Activated CD4-positive, alpha-beta T cell treated with anti-CD3 and anti-CD28 coated beads, Interleukin-10, Interleukin-2, amounts not matched to agents 100 ng/mL and 50 ng/mL, durations not matched to agents 16 hours and 8 hours (primary cell): ENCODE measurements at regions not wholly inside any gene's neighbourhood (a gene's known extent, or its start where the extent isn't known, plus 50 kb on each side); places are given as distances from the start of the nearest gene placed in this dataset.

ENCODE experiments used
- DNase-seq: peaks from one replicate; pipeline ENCODE4 v3.0.0-alpha.2; 2020

DNA sequence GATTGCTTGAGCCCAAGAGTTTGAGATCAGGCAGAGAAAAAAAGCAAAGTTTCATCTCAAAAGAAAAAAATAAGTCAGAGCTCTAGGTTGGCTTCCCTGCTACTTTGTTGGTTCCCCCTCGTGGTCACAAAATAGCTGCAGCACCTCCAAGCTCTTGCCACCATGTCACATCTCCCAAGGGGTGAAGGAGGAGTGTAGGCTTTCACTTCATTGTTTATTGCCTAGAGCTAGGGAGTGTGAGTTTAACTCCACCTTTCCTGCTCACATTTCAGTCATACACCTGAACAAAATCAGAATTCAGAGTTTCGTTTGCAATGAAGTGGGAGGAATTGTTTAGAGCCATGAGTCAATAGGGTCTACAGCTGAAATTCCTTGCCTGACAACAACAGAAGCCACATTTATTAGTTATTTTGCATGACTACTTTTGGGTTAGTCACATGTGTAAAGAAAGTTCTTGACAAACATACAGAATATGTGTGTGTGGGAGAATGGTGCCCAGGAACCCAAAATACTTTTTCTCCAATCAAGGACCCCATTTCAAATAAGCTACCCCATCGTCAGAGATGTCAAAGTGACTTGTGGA lies 56.2 kb upstream of the UFL1 start:
- peak; percentile 61 for DNase-seq

DNA sequence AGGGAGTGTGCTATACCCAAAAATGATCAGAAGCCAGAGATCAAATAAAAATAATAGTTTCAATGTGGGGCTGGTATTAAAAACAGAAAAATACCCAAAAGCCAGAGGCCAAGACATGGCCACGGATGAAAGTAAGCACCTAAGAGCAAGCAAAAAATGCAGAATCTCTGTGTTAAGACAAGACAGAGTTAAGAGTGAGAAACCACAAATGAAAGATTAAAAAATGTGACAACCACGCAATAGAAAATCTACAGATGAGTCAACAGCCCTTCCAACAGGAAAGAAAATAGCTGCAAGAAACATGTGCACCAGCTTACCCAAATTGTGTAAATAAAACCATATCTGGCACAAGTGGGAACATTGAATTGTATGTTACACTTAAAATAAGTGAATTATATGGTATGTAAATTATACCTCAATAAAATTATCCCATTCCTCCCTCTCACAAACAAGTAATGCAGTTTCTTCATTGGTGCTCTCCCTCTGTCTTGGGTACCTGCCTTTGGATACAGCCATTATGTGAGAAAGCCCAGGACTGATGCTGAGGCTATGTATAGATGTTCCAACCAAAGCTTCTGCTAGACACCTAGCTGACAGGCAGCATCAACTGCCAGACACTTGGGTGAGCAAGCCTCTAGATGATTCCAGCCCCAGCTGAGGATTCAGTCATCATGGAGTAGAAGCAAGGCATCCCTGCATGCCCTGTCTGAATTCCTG lies 55.3 kb upstream of the UFL1 start:
- peak; percentile 71 for DNase-seq

DNA sequence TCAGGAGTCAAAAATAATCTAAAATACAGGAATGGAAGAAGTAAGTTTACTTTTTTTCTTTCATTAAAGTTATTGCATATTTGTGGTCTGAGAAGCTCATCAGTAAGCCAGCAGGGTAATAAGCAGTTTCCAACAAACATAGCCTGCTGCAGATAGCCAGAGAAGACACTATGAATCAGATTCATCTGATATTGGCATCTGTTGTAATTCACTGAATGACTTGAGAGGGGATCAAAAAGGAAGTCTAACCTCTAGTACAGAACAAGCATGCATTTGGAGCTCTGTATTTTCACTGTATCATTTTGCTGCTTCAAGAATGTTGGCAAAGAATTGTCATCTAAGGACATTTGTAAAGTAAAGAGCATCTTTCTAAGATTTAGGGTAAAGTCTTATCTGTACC lies 53.8 kb upstream of the UFL1 start:
- peak; percentile 58 for DNase-seq

DNA sequence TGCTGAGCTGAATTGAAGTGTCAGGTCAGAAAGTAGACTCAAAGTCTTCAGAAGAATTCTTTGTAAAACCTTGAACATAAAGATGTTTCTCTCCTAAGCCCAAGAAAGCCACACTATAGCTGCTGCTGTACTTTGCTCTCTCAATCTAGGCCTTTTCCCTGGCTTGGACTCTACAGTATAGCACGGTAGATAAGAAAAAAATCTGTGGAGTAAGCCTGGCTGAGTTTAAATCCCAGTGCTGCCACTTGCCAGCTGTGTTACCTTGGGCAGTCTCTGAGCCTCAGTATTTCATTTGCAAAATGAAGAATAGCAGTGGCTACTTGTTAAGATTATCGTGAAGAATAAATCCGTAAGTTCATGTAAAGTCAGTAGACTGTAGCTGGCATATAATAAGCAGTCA lies 53.3 kb upstream of the UFL1 start:
- no peak for DNase-seq

DNA sequence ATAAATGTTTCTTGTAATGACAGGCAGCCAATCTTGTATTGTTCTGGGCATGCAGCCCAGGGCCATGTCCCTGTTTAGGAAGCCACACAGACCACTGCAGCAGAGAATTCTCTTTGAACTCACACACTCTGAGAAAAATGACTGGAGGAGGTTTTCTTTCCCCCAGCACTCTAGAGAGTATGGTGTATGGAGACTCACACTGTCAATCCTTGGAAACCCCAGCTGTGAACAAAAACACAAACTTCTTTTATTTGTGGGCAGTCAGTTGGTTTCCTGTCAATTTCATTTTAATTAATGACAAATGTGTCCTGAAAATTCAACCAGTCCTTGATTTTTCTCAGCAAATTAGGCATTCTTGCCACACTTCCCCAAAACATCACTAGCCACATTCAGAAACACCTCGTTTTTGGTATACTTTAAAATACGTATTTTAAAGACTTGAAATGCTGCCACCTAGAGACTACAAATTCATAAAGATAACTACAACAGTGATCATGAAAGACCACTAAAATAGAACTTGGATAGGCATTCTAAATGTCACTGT lies 52.9 kb upstream of the UFL1 start:
- DNase-seq = peak; percentile 14

DNA sequence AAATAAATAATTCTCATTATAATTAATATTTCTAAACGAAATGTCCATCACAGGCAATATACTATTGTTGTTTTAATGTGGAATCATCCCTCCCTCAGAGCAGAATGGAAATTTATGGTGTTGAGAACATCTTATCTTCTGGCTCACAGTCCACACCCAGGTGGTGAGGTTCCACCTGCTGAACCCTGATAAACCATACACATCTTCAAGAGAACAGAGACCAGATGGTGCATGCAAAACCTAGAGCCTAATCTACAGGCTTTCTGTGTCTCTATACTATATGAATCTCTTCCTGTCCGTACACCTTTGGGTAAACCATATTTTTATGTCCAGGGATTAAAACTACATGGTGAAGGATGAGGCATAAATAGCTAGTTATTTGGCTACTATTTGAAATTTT lies 52.3 kb upstream of the UFL1 start:
- DNase-seq = no peak

DNA sequence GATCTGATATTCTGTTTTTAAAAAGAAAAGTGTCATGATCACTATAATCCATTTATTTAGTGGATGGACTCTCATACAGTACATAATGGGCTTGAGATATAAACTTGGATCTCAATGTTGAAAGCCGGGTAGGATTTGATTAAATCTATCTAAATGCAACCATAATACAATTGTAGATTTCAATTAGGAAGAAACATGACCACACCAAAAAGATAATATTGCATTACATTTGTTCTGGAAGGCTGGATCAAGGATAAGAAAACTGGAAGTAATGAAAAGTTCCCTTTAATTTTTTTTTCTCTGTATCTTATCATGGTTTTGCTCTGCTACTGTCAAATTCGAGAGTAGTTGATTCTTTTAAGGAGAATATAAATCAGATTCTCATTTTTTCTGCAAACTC lies 51.3 kb upstream of the UFL1 start:
- no peak for DNase-seq
